ENCODE measurements at regions not wholly inside any gene's neighbourhood (a gene's known extent, or its start where the extent isn't known, plus 50 kb on each side); places are given as distances from the start of the nearest gene placed in this dataset.

GRCh38 chr15:93282808-93283207, 193.8 kb upstream of the RGMA start:
- no peak overlapping the region for H3K9ac ChIP-seq (ENCODE audit: low read depth, low read length)
- no peak for TF ChIP-seq MXI1 (IDR thresholded peaks at IDR 0.05; ENCODE audit: borderline replicate concordance, low read depth, low read length)
- TF ChIP-seq USF2 (IDR thresholded peaks at IDR 0.05; ENCODE audit: low read depth, low read length), result no peak
- TF ChIP-seq MAZ (IDR thresholded peaks at IDR 0.05; ENCODE audit: borderline replicate concordance, low read depth, low read length), result no peak
- no peak for TF ChIP-seq NFE2L2 (IDR thresholded peaks at IDR 0.05; ENCODE audit: low read depth, low read length)
- TF ChIP-seq CEBPB (IDR thresholded peaks at IDR 0.05; ENCODE audit: low read depth, low read length), result no peak
- TF ChIP-seq CHD1 (IDR thresholded peaks at IDR 0.05; ENCODE audit: low read depth, low read length), result no peak
- no peak for TF ChIP-seq BHLHE40 (IDR thresholded peaks at IDR 0.05; ENCODE audit: low read depth, low read length)
- no peak for TF ChIP-seq RAD21 (IDR thresholded peaks at IDR 0.05; ENCODE audit: low read length)
- TF ChIP-seq, protein P1, sequence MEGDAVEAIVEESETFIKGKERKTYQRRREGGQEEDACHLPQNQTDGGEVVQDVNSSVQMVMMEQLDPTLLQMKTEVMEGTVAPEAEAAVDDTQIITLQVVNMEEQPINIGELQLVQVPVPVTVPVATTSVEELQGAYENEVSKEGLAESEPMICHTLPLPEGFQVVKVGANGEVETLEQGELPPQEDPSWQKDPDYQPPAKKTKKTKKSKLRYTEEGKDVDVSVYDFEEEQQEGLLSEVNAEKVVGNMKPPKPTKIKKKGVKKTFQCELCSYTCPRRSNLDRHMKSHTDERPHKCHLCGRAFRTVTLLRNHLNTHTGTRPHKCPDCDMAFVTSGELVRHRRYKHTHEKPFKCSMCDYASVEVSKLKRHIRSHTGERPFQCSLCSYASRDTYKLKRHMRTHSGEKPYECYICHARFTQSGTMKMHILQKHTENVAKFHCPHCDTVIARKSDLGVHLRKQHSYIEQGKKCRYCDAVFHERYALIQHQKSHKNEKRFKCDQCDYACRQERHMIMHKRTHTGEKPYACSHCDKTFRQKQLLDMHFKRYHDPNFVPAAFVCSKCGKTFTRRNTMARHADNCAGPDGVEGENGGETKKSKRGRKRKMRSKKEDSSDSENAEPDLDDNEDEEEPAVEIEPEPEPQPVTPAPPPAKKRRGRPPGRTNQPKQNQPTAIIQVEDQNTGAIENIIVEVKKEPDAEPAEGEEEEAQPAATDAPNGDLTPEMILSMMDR (conservative IDR thresholded peaks at IDR 0.05; ENCODE audit: low read depth, low read length), result no peak
- no peak for TF ChIP-seq SMC3 (IDR thresholded peaks at IDR 0.05; ENCODE audit: low read depth, low read length)
- TF ChIP-seq, protein P2, sequence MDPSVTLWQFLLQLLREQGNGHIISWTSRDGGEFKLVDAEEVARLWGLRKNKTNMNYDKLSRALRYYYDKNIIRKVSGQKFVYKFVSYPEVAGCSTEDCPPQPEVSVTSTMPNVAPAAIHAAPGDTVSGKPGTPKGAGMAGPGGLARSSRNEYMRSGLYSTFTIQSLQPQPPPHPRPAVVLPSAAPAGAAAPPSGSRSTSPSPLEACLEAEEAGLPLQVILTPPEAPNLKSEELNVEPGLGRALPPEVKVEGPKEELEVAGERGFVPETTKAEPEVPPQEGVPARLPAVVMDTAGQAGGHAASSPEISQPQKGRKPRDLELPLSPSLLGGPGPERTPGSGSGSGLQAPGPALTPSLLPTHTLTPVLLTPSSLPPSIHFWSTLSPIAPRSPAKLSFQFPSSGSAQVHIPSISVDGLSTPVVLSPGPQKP (IDR thresholded peaks at IDR 0.05; ENCODE audit: borderline replicate concordance, low read depth, low read length), result no peak
- TF ChIP-seq FOS (IDR thresholded peaks at IDR 0.05; ENCODE audit: low read depth, low read length), result no peak
- no peak for TF ChIP-seq RCOR1 (IDR thresholded peaks at IDR 0.05; ENCODE audit: insufficient replicate concordance, low read length)
- no peak for TF ChIP-seq RFX5 (IDR thresholded peaks at IDR 0.05; ENCODE audit: low read depth, low read length)
- no peak for TF ChIP-seq MAFK (IDR thresholded peaks at IDR 0.05; ENCODE audit: low read depth, low read length)
- TF ChIP-seq POLR2A (IDR thresholded peaks at IDR 0.05; ENCODE audit: low read depth, low read length), result no peak
- no peak overlapping the region for H2AFZ ChIP-seq (replicated peaks; ENCODE audit: low read length, poor library complexity)
- H3K4me1 ChIP-seq (ENCODE audit: control insufficient read depth, insufficient read depth, low read length), result no peaks in the 10 kb centered on the region
- H3K9me1 ChIP-seq (ENCODE audit: insufficient read depth, low read length), result no peaks in the 10 kb centered on the region
- no peak overlapping the region for H3K56ac ChIP-seq (ENCODE audit: extremely low read depth, insufficient read depth, low read length)
- no peak overlapping the region for H3K27ac ChIP-seq (ENCODE audit: insufficient read depth, low read length)
- H3K4me2 ChIP-seq (ENCODE audit: low read depth, low read length), result no peak overlapping the region
- no peak overlapping the region for H2BK15ac ChIP-seq (ENCODE audit: low read depth, low read length)
- dilution Hi-C loops (cut with HindIII; ENCODE audit: low sequenced_read_pairs, unreplicated experiment), result no loop called here
- no peak overlapping the region for H2BK20ac ChIP-seq (ENCODE audit: low read depth, low read length)
- POLR2A ChIA-PET (ENCODE audit: unreplicated experiment), result no interaction called here
- H3K79me1 ChIP-seq (ENCODE audit: low read depth in 1 of 2, low read length in 2 of 2), result no peaks in the 10 kb centered on the region
- no peaks in the 10 kb centered on the region for H3K27me3 ChIP-seq (ENCODE audit: control insufficient read depth, insufficient read depth, low read length)
- no TSS peak for BruUV-seq (replicated peaks)
- no peak overlapping the region for H4K91ac ChIP-seq (ENCODE audit: insufficient read depth, low read depth, low read length)
- in situ Hi-C loops (cut with MboI; ENCODE audit: low sequenced_read_pairs), result no loop called here
- no peaks in the 10 kb centered on the region for H4K20me1 ChIP-seq (ENCODE audit: insufficient read depth, low read length)
- H2AK5ac ChIP-seq (ENCODE audit: low read depth, low read length), result no peak overlapping the region
- CTCF ChIA-PET, result no interaction called here
- peaks cover 31% of the 10 kb centered on the region for H3K9me3 ChIP-seq (ENCODE audit: control insufficient read depth, insufficient read depth, low read length)
- no peak overlapping the region for H3K23ac ChIP-seq (ENCODE audit: low read depth, low read length)
- DNase-seq (no peak), ATAC-seq (ENCODE audit: low read depth) (no peak)
- H3K18ac ChIP-seq (ENCODE audit: low read depth, low read length), result no peak overlapping the region
- no CpG with 5 or more reads among the region's 3 CpGs for WGBS, 2 experiments (ENCODE audit: extremely low coverage in 2 of 2, insufficient read length in 1 of 2)
- intact Hi-C loops (cut with micrococcal nuclease), result no loop called here
- no peak overlapping the region for H3K4me3 ChIP-seq (ENCODE audit: insufficient read depth, low read depth, low read length)
- H2AK9ac ChIP-seq (replicated peaks; ENCODE audit: low read depth, low read length, poor library complexity), result no peak overlapping the region
- no peak overlapping the region for H2BK120ac ChIP-seq (ENCODE audit: low read depth, low read length)
- no peak overlapping the region for H4K5ac ChIP-seq (ENCODE audit: low read depth, low read length)
- H4K8ac ChIP-seq (ENCODE audit: low read depth in 2 of 2, low read length in 2 of 2), result no peak overlapping the region
- no peak overlapping the region for H3K4ac ChIP-seq (ENCODE audit: low read depth, low read length)
- H3K14ac ChIP-seq (replicated peaks; ENCODE audit: low read depth, low read length), result no peak overlapping the region
- no peaks in the 10 kb centered on the region for H3K36me3 ChIP-seq (ENCODE audit: control insufficient read depth, insufficient read depth, low read length)
- no peak overlapping the region for H2BK5ac ChIP-seq (ENCODE audit: low read depth, low read length, poor library complexity, severe bottlenecking)
